ENCODE measurements at regions not wholly inside any gene's neighbourhood (a gene's known extent, or its start where the extent isn't known, plus 50 kb on each side); places are given as distances from the start of the nearest gene placed in this dataset.
"Not testable (repeated sequence)": the region's sequence is repeated elsewhere in the genome, so short reads cannot be mapped to it uniquely, and the experiment has no call there.

DNA sequence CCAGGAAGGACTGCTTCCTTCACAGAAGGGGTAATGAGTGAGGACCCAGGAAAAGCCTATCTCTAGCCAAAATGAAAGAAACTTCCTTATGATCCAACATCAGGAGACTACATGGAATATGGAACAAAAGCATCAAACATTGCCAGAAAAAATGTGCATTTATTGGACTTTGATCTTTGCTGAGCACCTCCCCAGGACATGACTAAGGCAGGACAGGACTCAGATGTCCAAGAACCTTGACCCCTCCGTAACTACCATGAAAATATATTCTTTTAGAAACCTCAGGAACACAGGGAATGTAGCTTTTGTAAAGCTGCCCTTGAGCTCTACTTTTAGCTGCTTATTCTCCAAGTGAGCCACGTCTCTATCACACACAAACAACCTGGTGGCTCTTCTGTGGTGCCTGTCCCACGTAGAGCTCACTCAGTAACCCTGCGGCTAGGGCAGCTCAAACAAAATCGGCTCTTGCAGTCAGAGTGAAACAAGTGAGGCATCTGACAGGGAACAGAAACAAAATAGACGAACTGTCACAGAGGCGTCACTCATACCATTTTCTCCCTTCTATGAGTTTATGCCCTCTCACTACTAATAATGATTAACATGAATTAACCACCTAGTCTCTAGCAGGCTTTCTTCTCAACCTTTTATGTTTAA, 471.5 kb upstream of the API5 start:
- Mint-ChIP-seq H3K9me3 (peaks cover 3% of the 10 kb centered on the region), H3K4me1 (no peaks in the 10 kb centered on the region), H3K27ac (no peak overlapping the region), H3K4me3 (no peak overlapping the region), H3K27me3 (no peaks in the 10 kb centered on the region), H3K36me3 (ENCODE audit: low read depth) (no peaks in the 10 kb centered on the region)
- ATAC-seq (no peak), DNase-seq (no peak)

DNA sequence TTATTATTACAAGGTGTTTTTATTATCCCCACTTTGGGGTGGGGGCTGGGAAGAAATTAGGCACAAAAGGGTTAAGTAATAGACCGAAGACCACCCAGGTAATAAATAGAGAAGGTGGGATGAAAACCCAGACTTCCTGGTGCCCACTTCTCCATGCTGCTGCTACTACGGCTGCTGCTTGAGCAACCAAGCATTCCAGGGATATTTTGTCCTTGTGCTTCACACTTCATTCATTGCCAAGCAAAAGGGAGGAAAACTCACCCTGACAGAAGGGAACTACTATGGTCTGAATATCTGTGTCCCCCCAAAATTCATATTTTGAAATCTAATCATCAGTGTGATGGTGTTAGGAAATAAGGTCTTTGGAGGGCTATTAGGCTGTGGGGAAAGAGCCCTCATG, 470.9 kb upstream of the API5 start:
- Mint-ChIP-seq H3K27ac (no peak overlapping the region), H3K4me3 (no peak overlapping the region), H3K36me3 (ENCODE audit: low read depth) (no peaks in the 10 kb centered on the region), H3K9me3 (peaks cover 3% of the 10 kb centered on the region), H3K27me3 (no peaks in the 10 kb centered on the region), H3K4me1 (no peaks in the 10 kb centered on the region)
- no peak for DNase-seq
- ATAC-seq: no peak

DNA sequence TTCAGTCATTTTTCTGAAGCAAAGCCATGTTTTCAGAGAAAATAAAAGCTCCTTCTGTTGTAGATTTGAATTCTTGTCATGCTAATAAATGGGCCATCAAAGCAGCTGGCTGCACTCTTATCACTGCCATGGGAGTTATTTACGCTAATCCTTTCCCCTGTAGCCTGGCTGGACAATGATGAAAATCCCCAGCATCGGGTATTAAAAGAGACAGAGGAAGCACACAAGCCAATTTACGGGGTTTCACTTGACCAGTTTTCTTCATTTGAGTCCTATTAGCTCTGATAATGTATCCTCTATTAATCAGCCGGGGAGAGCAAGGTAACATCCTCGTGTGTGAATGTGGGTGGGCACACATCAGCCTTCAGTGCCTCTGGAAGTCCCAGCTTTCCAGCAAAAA, 470.2 kb upstream of the API5 start:
- no peak overlapping the region for H3K27ac Mint-ChIP-seq
- H3K9me3 Mint-ChIP-seq: peaks cover 3% of the 10 kb centered on the region
- no peaks in the 10 kb centered on the region for H3K36me3 Mint-ChIP-seq (ENCODE audit: low read depth)
- DNase-seq (no peak), ATAC-seq (no peak)
- no peaks in the 10 kb centered on the region for H3K27me3 Mint-ChIP-seq
- no peaks in the 10 kb centered on the region for H3K4me1 Mint-ChIP-seq
- H3K4me3 Mint-ChIP-seq: no peak overlapping the region

DNA sequence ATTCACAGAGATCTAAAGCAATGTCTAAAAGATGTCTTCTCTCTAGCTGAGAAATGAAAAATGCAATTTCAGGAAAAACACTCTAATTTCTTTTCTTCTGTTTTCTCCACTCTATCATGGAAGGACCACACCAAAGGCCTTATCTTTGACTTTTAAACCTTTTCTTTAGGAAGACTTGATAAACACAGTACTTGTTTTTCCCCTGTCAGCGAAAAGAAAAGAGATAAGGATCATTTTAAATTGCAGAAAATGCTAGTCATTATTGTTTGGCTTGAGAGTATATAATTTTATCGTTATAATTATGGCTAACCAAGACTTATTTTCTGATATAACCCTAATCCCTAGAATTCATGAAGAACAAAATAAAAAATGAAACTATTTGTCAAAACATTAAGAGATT, 462.4 kb upstream of the API5 start:
- Mint-ChIP-seq H3K27ac (no peak overlapping the region), H3K4me1 (no peaks in the 10 kb centered on the region), H3K27me3 (no peaks in the 10 kb centered on the region), H3K9me3 (peaks cover 6% of the 10 kb centered on the region), H3K4me3 (no peak overlapping the region), H3K36me3 (ENCODE audit: low read depth) (no peaks in the 10 kb centered on the region)
- DNase-seq (no peak), ATAC-seq (no peak)

DNA sequence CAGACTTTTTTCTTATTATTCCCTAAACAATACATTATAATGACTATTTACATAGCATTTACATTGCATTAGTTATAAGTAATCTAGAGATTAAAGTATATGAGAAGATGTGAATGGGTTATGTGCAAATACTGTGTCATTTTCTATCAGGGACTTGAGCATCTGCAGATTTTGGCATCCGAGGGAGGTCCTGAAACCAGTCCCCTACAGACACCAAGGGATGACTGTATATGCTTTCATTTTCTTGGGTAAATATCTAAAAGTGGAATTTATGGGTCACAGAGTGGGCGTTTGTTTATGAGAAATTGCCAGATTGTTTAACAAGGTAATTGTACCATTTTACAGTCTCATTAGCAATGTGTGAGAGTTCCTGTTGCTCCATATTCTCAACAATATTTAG, 454.5 kb upstream of the API5 start:
- no peak overlapping the region for H3K27ac Mint-ChIP-seq

DNA sequence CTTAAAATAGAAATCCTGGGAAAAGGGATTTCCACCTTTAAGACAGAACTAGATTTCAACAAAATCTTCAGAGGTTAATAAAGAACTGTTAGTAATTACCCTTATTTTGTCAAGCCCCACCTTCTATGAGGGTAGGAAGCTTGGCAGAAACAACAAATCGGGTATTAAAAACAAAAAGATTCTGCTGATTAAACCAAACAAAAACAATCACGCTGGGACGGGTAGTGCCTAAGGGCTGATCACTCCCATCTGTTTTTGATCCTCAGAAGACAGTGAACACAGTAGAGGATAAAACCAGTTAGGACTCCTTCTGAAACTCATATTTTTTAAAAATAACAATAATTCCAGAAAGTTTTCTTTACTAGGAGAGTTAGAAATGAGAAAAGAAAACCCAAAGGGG, 441.3 kb upstream of the API5 start:
- no peaks in the 10 kb centered on the region for H3K36me3 Mint-ChIP-seq (ENCODE audit: low read depth)
- ATAC-seq (no peak), DNase-seq (no peak)
- peaks cover 5% of the 10 kb centered on the region for H3K9me3 Mint-ChIP-seq
- no peaks in the 10 kb centered on the region for H3K4me1 Mint-ChIP-seq
- no peak overlapping the region for H3K4me3 Mint-ChIP-seq
- no peak overlapping the region for H3K27ac Mint-ChIP-seq
- H3K27me3 Mint-ChIP-seq: no peaks in the 10 kb centered on the region

More for the DNA sequence above, 454.5 kb upstream of the API5 start:
- Mint-ChIP-seq H3K36me3 (ENCODE audit: low read depth) (no peaks in the 10 kb centered on the region), H3K9me3 (peaks cover 7% of the 10 kb centered on the region), H3K4me3 (no peak overlapping the region), H3K4me1 (no peaks in the 10 kb centered on the region), H3K27me3 (no peaks in the 10 kb centered on the region)
- no peak for DNase-seq
- no peak for ATAC-seq

DNA sequence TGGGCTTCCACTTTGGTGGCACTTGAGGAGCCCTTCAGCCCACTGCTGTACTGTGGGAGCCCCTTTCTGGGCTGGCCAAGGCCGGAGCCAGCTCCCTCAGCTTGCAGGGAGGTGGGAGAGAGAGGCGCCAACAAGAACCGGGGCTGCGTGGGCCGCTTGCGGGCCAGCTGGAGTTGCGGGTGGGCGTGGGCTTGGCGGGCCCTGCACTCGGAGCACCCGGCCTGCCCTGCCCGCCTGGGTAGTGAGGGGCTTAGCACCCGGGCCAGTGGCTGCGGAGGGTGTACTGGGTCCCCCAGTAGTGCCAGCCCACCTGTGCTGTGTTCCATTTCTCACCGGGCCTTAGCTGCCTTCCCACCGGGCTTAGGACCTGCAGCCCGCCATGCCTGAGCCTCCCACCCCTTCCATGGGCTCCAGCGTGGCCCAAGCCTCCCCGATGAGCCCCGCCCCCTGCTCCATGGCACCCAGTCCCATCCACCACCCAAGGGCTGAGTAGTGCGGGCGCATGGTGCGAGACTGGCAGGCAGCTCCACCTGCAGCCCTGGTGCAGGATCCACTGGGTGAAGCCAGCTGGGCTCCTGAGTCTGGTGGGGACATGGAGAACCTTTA, 437.9 kb upstream of the API5 start:
- ATAC-seq; H3K4me3 Mint-ChIP-seq; H3K36me3 Mint-ChIP-seq (ENCODE audit: low read depth); DNase-seq; H3K4me1 Mint-ChIP-seq; H3K27me3 Mint-ChIP-seq; H3K9me3 Mint-ChIP-seq; H3K27ac Mint-ChIP-seq: not testable (repeated sequence)

DNA sequence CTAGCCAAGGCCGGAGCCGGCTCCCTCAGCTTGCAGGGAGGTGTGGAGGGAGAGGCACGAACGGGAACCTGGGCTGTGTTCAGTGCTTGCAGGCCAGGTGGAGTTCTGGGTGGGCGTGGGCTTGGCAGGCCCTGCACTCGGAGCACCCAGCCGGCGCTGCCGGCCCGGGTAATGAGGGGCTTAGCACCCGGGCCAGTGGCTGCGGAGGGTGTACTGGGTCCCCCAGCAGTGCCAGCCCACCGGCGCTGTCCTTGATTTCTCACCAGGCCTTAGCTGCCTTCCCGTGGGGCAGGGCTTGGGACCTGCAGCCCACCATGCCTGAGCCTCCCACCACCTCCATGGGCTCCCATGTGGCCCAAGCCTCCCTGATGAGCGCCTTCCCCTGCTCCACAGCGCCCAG, 430.5 kb upstream of the API5 start:
- ATAC-seq; H3K27me3 Mint-ChIP-seq; H3K27ac Mint-ChIP-seq; H3K4me1 Mint-ChIP-seq; H3K4me3 Mint-ChIP-seq; H3K9me3 Mint-ChIP-seq; H3K36me3 Mint-ChIP-seq (ENCODE audit: low read depth); DNase-seq: not testable (repeated sequence)

DNA sequence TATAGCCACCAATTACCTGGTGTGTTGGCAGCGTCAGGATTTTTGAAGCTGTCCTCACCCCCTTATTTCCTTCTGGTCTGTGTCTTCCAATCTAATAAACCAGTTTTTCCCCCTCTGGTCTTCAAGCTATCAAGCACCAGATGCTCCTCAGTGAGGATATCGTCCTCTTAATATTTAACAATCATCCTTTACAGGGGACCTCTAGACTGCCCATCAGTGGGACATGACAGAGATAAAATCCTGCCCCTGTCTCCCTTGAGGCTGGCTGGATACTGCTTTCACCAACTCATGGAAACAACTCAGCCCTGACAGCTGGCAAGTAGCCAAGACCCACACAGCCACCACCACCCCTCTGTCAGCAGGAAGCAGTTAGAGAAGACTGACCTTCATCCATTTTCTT, 421.0 kb upstream of the API5 start:
- Mint-ChIP-seq H3K36me3 (ENCODE audit: low read depth) (no peaks in the 10 kb centered on the region), H3K4me3 (no peak overlapping the region), H3K4me1 (no peaks in the 10 kb centered on the region), H3K27ac (no peak overlapping the region), H3K9me3 (peaks cover 5% of the 10 kb centered on the region), H3K27me3 (no peaks in the 10 kb centered on the region)
- ATAC-seq: no peak
- DNase-seq: no peak

DNA sequence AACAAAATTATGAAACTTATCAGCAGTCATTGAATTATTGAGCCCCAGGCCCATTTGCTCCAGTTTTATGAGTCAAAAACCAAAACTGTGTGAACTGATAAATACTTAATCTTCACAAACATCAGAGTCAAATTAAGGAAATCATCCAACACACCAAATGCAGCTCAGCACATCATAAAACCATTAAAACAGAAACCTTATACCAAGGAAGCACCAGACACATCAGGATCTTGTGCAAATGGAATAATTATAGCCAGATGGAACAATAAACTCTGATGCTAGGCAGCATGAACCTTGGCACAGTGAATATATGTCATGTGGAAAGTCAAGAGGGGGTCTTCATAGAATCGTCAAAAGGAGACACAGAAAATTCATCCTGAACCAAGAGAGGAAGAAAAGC, 410.7 kb upstream of the API5 start:
- ATAC-seq (no peak), DNase-seq (no peak)
- Mint-ChIP-seq H3K4me3 (no peak overlapping the region), H3K27ac (no peak overlapping the region), H3K36me3 (ENCODE audit: low read depth) (no peaks in the 10 kb centered on the region), H3K27me3 (no peaks in the 10 kb centered on the region), H3K4me1 (no peaks in the 10 kb centered on the region), H3K9me3 (no peaks in the 10 kb centered on the region)

DNA sequence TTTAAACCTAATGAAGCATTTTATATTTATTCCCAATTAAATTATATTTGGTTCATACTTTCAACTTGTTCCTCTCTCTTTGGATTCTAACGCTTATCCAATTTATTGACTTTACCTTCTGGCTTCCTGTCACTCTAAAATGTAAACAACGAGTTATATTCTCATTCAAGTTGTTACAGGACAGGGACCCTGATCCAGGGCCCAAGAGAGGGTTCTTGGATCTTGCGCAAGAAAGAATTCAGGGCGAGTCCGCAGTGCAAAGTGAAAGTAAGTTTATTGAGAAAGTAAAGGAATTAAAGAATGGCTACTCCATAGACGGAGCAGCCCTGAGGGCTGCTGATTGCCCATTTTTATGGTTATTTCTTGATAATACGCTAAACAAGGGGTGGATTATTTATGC, 405.6 kb upstream of the API5 start:
- H3K4me3 Mint-ChIP-seq: no peak overlapping the region
- DNase-seq: no peak

DNA sequence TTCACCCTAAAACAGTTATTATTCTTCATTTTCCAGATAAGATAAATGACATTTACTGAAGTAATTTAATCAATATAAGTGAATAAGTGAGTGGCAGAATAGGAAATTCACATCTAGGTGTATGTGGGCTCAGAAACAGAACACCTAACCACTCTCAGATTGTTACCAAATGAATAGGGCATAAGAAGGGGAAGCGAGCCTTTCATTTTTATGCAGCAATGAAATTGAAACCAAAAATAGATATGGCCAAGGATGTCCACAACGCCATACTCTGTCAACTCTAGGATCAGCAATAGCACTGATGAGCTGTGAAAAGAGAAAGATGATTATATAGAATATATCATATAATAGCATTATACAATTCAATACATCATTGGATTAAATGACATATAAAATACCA, 398.1 kb upstream of the API5 start:
- no peaks in the 10 kb centered on the region for H3K27me3 Mint-ChIP-seq
- H3K36me3 Mint-ChIP-seq (ENCODE audit: low read depth): no peaks in the 10 kb centered on the region
- peaks cover 10% of the 10 kb centered on the region for H3K9me3 Mint-ChIP-seq
- ATAC-seq (no peak), DNase-seq (no peak)
- no peaks in the 10 kb centered on the region for H3K4me1 Mint-ChIP-seq
- H3K4me3 Mint-ChIP-seq: no peak overlapping the region
- no peak overlapping the region for H3K27ac Mint-ChIP-seq

More for the DNA sequence above, 405.6 kb upstream of the API5 start:
- no peaks in the 10 kb centered on the region for H3K36me3 Mint-ChIP-seq (ENCODE audit: low read depth)
- H3K27me3 Mint-ChIP-seq: no peaks in the 10 kb centered on the region
- peaks cover 13% of the 10 kb centered on the region for H3K9me3 Mint-ChIP-seq
- no peaks in the 10 kb centered on the region for H3K4me1 Mint-ChIP-seq
- no peak for ATAC-seq
- no peak overlapping the region for H3K27ac Mint-ChIP-seq

DNA sequence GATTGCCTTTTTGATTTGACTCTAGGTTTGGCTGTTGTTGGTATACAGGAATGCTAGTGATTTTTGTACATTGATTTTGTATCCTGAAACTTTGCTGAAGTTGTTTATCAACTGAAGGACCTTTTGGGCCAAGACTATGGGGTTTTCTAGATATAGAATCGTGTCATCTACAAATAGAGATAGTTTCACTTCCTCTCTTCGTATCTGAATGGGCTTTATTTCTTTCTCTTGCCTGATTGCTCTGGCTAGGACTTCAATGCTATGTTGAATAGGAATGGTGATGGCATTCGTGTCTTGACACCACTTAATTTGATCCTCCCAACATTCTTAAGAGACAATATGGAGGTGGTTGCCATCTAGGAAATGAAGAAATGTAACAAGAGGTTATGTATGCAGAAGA, 388.1 kb upstream of the API5 start:
- H3K9me3 Mint-ChIP-seq: peaks cover 25% of the 10 kb centered on the region
- H3K36me3 Mint-ChIP-seq (ENCODE audit: low read depth): no peaks in the 10 kb centered on the region
- H3K4me3 Mint-ChIP-seq: no peak overlapping the region
- H3K27ac Mint-ChIP-seq: no peak overlapping the region
- H3K4me1 Mint-ChIP-seq: no peaks in the 10 kb centered on the region
- no peaks in the 10 kb centered on the region for H3K27me3 Mint-ChIP-seq
- no peak for ATAC-seq
- DNase-seq: no peak

DNA sequence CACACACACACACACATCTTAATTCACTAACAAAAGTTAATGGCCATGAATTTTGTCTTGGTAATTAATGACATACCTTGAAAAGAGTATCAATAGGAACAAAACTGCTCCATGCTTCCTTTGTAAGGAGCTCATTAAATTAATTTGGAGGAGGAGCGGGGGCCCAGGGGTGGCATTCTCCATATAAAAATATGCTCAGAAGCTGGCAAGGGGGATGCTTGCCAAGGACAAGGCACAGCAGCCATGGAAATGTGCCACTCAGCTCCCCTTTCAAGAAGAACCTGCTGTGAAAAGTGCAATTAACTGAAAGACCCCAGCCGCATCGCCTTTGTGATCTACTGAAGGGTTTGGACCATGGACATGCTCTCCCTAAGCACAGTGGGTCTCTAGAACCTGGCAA, 385.9 kb upstream of the API5 start:
- Mint-ChIP-seq H3K4me1 (no peaks in the 10 kb centered on the region), H3K9me3 (peaks cover 21% of the 10 kb centered on the region), H3K27me3 (no peaks in the 10 kb centered on the region), H3K36me3 (ENCODE audit: low read depth) (no peaks in the 10 kb centered on the region), H3K4me3 (no peak overlapping the region), H3K27ac (no peak overlapping the region)
- ATAC-seq: no peak
- DNase-seq: no peak

DNA sequence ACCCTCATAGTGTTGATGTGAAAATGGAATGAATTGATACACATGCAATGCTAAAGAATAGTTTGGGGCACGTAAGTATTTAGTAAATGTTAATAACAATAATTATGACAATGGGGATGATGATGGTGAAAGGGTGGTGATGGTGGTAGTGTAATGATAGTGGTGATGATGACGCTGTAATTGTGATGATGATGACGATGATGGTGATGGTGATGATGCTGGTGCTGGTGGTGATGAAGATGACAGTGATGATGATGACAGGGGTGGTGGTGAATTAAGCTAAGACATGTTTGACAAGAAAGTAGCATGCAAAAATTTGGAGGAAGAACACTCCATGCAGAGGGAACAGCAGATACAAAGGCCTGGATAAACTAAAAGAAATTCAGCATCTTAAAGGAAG, 364.4 kb upstream of the API5 start:
- no peak for ATAC-seq
- Mint-ChIP-seq H3K4me1 (no peaks in the 10 kb centered on the region), H3K9me3 (peaks cover 18% of the 10 kb centered on the region)

More for the DNA sequence above, 364.4 kb upstream of the API5 start:
- Mint-ChIP-seq H3K27ac (no peak overlapping the region), H3K4me3 (no peak overlapping the region), H3K36me3 (ENCODE audit: low read depth) (no peaks in the 10 kb centered on the region), H3K27me3 (no peaks in the 10 kb centered on the region)
- DNase-seq: no peak
